GM20431 (cell line): ENCODE measurements at regions not wholly inside any gene's neighbourhood (a gene's known extent, or its start where the extent isn't known, plus 50 kb on each side); places are given as distances from the start of the nearest gene placed in this dataset.
"Not testable (repeated sequence)": the region's sequence is repeated elsewhere in the genome, so short reads cannot be mapped to it uniquely, and the experiment has no call there.

Experiments
- in situ Hi-C: fragments of 300-500 bp; cut with MseI, MboI; formaldehyde crosslinking; loops from one replicate; pipeline ENCODE4 v1.15.0; 2020; ENCODE audit warnings: low sequenced_read_pairs; ENCODE audit not compliant: unreplicated experiment

- in situ Hi-C loops, result loop anchor here (25.0 kb wide), 2 partner anchors 278 to 378 kb away; partner anchors contain the start of gene CLDN11
Observed at GRCh38 chr3:170689893-170690660, 104.2 kb upstream of the SLC7A14 start.

GRCh38 chr3:170689296-170689829, 103.5 kb upstream of the SLC7A14 start:
- in situ Hi-C loops, result loop anchor here (25.0 kb wide), 2 partner anchors 277 to 377 kb away; partner anchors contain the start of gene CLDN11

GRCh38 chr3:170688222-170688621, 102.3 kb upstream of the SLC7A14 start:
- in situ Hi-C loops, result loop anchor here (25.0 kb wide), 2 partner anchors 276 to 376 kb away; partner anchors contain the start of gene CLDN11

GRCh38 chr3:170680593-170680992, 94.7 kb upstream of the SLC7A14 start:
- in situ Hi-C loops, result loop anchor here (25.0 kb wide), 2 partner anchors 268 to 368 kb away; partner anchors contain the start of gene CLDN11

- in situ Hi-C loops, result loop anchor here (25.0 kb wide), 2 partner anchors 267 to 367 kb away; partner anchors contain the start of gene CLDN11
Observed at GRCh38 chr3:170679190-170679589, 93.3 kb upstream of the SLC7A14 start.

- in situ Hi-C loops, result no loop called here
Observed at GRCh38 chr3:170670504-170670903, 84.6 kb upstream of the SLC7A14 start.

GRCh38 chr3:170662986-170663385, 77.1 kb upstream of the SLC7A14 start:
- in situ Hi-C loops, result not testable (repeated sequence)

GRCh38 chr3:170660139-170660538, 74.3 kb upstream of the SLC7A14 start:
- in situ Hi-C loops, result no loop called here

- in situ Hi-C loops, result no loop called here
Observed at GRCh38 chr3:170657312-170657711, 71.4 kb upstream of the SLC7A14 start.

GRCh38 chr3:170656284-170656683, 70.4 kb upstream of the SLC7A14 start:
- in situ Hi-C loops, result no loop called here

GRCh38 chr3:170653801-170654200, 67.9 kb upstream of the SLC7A14 start:
- in situ Hi-C loops, result no loop called here

GRCh38 chr3:170651260-170651845, 65.5 kb upstream of the SLC7A14 start:
- in situ Hi-C loops, result no loop called here

GRCh38 chr3:170650557-170650956, 64.7 kb upstream of the SLC7A14 start:
- in situ Hi-C loops, result not testable (repeated sequence)

- in situ Hi-C loops, result no loop called here
Observed at GRCh38 chr3:170644711-170645110, 58.8 kb upstream of the SLC7A14 start.

- in situ Hi-C loops, result no loop called here
Observed at GRCh38 chr3:170643831-170644230, 58.0 kb upstream of the SLC7A14 start.

- in situ Hi-C loops, result no loop called here
Observed at GRCh38 chr3:170642882-170643601, 57.2 kb upstream of the SLC7A14 start.

GRCh38 chr3:170641510-170642236, 55.8 kb upstream of the SLC7A14 start:
- in situ Hi-C loops, result no loop called here

- in situ Hi-C loops, result no loop called here
Observed at GRCh38 chr3:170640737-170641171, 54.9 kb upstream of the SLC7A14 start.

- in situ Hi-C loops, result no loop called here
Observed at GRCh38 chr3:170638988-170639387, 53.1 kb upstream of the SLC7A14 start.

- in situ Hi-C loops, result no loop called here
Observed at GRCh38 chr3:170637306-170637705, 51.4 kb upstream of the SLC7A14 start.
